HG03575 (cell line): ENCODE measurements at regions not wholly inside any gene's neighbourhood (a gene's known extent, or its start where the extent isn't known, plus 50 kb on each side); places are given as distances from the start of the nearest gene placed in this dataset.
"Not testable (repeated sequence)": the region's sequence is repeated elsewhere in the genome, so short reads cannot be mapped to it uniquely, and the experiment has no call there.

Experiments used
- ATAC-seq: cut with Tn5 transposase; IDR thresholded peaks from one replicate; pipeline ENCODE4 v1.9.1; 2021; ENCODE audit not compliant: unreplicated experiment, insufficient number of reproducible peaks, low FRiP score; ENCODE audit errors: extremely low read depth

DNA sequence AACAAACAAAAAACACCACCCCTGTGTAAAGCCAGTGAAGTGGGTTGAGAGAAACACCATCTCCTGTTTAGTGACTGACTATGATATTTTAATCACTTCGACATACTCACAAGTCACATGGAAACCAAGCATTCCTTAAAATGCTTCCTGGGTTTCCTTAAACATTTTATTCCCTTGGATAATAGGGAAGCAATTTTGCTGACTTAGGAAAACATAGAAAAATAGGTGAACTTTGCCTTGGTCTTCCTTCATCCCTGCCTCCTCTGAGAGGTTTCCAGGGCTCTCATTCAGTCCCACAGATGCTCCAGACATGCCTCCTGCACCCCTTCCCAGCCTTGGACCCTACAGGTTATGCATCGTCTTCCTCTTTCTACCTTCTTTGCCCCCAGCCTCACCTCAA lies 122.6 kb upstream of the SERPINE2 start:
- ATAC-seq, result no peak

GRCh38 chr2:224160917-224161316 lies 121.8 kb upstream of the SERPINE2 start:
- no peak for ATAC-seq

DNA sequence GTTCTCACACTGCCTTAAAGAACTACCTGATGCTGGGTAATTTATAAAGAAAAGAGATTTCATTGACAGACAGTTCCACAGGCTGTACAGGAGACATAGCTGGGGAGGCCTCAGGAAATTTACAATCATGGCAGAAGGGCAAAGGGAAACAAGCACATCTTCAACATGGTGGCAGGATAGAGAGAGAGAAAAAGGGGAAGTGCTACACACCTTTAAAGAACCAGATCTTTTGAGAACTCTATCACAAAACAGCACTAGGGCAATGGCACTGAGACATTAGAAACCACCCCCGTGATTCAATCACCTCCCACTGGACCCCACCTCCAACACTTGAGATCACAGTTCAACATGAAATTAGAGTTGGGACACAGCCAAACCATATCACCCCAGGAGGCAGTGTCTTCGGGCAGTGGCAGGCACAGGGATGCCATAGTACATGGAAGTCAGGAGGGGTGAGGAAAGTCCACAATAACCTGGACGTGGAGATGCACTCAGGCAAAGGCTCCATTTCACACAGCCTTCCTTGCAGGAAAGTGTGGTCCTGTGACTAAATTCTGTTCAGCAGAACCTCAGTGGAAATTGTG lies 120.4 kb upstream of the SERPINE2 start:
- no peak for ATAC-seq

GRCh38 chr2:224158831-224159230 lies 119.7 kb upstream of the SERPINE2 start:
- no peak for ATAC-seq

DNA sequence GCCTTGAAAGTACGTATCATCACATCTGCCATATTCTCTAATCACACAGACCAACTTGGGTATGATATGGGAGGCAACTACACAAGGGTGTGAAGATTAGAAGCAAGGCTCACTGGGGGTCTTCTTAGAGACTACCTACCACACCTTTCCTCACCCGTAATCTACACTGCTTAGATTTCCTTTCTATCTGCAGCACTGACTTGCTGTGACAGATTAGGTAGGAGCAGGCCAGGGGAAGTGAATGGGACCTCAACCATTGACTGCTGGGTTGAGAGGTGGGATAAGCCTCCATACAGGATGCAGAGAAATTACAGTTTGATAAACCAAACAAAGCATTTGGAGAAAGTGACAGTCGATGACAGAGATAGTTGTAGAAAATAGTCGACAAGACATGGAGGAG lies 119.0 kb upstream of the SERPINE2 start:
- no peak for ATAC-seq

- no peak for ATAC-seq
Observed at GRCh38 chr2:224157655-224158054, 118.6 kb upstream of the SERPINE2 start.

DNA sequence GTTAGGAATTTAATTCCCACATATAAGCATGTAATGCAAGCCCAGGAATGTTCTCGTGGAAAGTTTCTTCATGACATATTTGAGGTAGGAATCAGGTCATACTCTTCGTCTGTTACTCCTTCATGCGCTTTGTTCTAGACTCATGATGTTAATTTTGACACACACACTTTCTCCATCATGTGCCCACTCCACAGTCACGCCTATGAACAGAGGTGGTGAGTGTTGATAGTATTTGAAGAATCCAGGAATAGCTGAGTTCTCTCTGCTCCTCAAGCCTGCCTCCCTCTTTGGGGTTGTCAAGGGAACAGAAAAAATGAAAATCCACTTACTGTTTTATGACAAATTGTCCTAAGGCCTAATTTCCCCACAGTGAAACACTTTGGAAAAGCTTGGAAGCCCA lies 117.3 kb upstream of the SERPINE2 start:
- ATAC-seq, result no peak

- no peak for ATAC-seq
Observed at GRCh38 chr2:224155896-224156295, 116.8 kb upstream of the SERPINE2 start.

GRCh38 chr2:224155371-224155770 lies 116.3 kb upstream of the SERPINE2 start:
- no peak for ATAC-seq

DNA sequence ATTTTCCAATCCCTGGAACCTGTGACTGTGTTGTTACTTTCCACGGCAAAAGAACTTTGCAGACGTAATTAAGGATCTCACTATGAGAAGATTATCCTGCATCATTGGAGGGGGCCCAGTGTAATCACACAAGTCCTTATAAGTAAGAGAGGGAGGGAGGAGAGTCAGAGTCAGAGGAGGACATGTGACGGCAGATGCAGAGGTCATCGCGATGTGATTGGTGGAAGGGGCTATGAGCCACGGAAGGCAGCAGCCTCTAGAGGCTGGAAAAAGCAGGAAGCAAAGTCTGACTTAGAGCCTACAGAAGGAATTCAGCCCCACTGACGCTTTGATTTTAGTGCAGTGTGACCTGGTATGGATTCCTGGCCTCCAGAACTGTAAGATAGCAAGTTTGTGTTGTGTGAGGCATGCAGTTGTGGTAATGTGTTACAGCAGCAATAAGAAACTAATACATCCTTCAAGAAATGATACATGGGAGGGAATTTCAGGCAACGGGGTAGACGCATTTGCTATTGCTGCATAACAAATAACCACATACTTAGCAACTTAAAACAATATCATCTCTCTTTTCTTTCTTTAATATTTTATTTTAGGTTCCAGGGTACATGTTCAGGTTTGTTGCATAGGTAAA lies 112.7 kb upstream of the SERPINE2 start:
- ATAC-seq, result no peak

GRCh38 chr2:224151161-224151560 lies 112.1 kb upstream of the SERPINE2 start:
- no peak for ATAC-seq

GRCh38 chr2:224148058-224148457 lies 109.0 kb upstream of the SERPINE2 start:
- not testable (repeated sequence) for ATAC-seq

DNA sequence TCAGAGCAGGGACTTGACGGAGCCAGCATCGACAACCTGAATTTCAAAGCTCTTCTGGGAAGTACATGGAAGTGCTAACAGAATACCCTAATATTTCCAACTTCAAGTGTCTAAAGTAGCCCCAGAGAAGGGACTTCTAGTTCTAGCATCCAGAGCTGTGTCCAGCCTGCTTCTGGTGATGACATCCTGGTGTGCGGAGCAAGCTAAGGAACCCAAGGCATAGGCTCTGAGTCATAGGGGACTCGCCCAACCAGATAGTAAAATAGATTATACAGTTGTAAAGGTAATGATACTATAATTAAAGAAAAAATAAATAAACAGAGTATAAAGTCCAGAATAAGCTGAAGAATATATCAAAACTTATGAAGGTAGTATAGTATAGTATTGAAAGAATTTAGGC lies 108.1 kb upstream of the SERPINE2 start:
- no peak for ATAC-seq

GRCh38 chr2:224146356-224147160 lies 107.5 kb upstream of the SERPINE2 start:
- no peak for ATAC-seq

- ATAC-seq, result no peak
Observed at GRCh38 chr2:224145751-224146355, 106.8 kb upstream of the SERPINE2 start.

GRCh38 chr2:224143526-224143925 lies 104.4 kb upstream of the SERPINE2 start:
- ATAC-seq, result no peak

GRCh38 chr2:224142397-224143312 lies 103.6 kb upstream of the SERPINE2 start:
- no peak for ATAC-seq

DNA sequence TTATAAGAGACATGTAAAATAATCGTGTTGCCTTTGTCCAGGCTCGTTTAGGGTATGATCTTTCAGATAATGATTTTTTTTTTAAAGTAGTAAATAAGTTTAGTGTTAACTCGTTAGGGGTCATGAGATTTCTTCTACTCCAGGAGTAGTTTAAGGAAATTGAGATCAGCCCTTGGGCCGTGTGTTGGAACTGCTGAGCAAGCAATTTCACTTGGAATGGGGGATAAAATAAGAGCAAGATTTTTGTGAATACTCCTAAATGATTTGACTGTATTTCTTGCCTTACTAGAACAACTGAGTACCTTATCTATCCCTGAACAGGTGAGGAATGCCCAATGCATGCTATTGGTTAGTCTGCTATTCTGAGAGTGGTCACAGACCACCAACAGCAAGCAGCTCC lies 102.2 kb upstream of the SERPINE2 start:
- no peak for ATAC-seq

- ATAC-seq, result no peak
Observed at GRCh38 chr2:224137208-224137607, 98.1 kb upstream of the SERPINE2 start.
